ENCODE measurements at regions not wholly inside any gene's neighbourhood (a gene's known extent, or its start where the extent isn't known, plus 50 kb on each side); places are given as distances from the start of the nearest gene placed in this dataset.

DNA sequence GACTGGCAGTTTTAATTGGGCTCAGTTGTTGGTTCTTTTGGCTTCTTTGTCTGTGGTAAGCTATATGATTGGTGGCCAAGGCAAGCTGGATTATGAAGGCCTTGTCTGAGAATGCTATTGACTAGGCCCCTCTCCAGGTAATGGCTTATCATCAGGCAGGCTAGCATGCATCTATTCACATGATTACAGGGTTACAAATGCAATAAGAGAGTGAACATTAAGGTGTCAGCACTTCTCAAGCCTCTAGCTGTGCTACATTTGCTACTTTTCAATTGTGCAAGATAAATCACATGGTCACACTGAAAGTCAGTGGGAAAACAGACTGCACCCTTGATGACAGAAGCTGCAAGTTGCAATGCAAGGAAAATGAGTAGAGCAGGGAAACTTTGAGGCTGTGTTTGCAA, 550.9 kb upstream of the TMPRSS15 start:
- CTCF ChIA-PET = no interaction called here

DNA sequence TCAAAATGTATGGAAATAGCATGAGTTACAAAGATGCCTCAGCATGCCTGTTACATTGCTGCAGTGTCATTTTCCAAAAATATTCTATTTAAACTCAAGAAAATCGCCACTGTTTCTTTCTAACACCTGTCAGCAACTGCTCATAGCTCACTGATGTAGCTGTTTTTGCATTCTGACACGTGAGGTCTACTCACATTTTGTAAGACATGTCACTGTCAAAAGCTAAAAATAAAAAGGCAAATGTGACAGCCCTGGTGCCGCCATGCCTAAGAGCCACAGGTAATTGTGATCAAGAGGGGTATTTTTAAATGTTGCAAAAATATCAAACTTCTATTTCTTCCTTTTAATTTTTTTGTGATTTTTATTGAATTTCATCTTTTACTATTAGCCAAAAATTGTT, 556.2 kb upstream of the TMPRSS15 start:
- DNase-seq (ENCODE audit: low read depth, low spot score) = no peak
- Histone ChIP-seq H3K9ac (ENCODE audit: low read length) (no peak overlapping the region), H2AFZ (ENCODE audit: low read depth, low read length, poor library complexity, severe bottlenecking) (no peak overlapping the region), H3K4me1 (ENCODE audit: control insufficient read depth in 1 of 2, insufficient read depth in 2 of 2, low read length in 2 of 2) (no peaks in the 10 kb centered on the region), H3K9me2 (ENCODE audit: insufficient read depth) (no peaks in the 10 kb centered on the region), H3K9me3 (ENCODE audit: control insufficient read depth in 1 of 2, insufficient read depth in 1 of 2, low read depth in 1 of 2, low read length in 2 of 2) (peaks cover under 1 to 45% of the 10 kb centered on the region in 2 experiments; a peak in 3 of 4 replicates), H3K79me2 (ENCODE audit: insufficient read depth, low read length) (no peaks in the 10 kb centered on the region), H3K4me2 (ENCODE audit: low read length) (no peak overlapping the region), H3K36me3 (ENCODE audit: control insufficient read depth in 1 of 2, insufficient read depth in 2 of 2, low read length in 2 of 2) (no peaks in the 10 kb centered on the region), H3K27ac (ENCODE audit: low read depth, low read length) (no peak overlapping the region), H4K20me1 (ENCODE audit: insufficient read depth) (no peaks in the 10 kb centered on the region), H3K4me3 (replicated peaks in 1 of 2; ENCODE audit: low read depth in 1 of 2, low read length in 2 of 2) (no peak overlapping the region), H3K27me3 (ENCODE audit: insufficient read depth, low read length) (no peaks in the 10 kb centered on the region)
- TF ChIP-seq, protein P1, sequence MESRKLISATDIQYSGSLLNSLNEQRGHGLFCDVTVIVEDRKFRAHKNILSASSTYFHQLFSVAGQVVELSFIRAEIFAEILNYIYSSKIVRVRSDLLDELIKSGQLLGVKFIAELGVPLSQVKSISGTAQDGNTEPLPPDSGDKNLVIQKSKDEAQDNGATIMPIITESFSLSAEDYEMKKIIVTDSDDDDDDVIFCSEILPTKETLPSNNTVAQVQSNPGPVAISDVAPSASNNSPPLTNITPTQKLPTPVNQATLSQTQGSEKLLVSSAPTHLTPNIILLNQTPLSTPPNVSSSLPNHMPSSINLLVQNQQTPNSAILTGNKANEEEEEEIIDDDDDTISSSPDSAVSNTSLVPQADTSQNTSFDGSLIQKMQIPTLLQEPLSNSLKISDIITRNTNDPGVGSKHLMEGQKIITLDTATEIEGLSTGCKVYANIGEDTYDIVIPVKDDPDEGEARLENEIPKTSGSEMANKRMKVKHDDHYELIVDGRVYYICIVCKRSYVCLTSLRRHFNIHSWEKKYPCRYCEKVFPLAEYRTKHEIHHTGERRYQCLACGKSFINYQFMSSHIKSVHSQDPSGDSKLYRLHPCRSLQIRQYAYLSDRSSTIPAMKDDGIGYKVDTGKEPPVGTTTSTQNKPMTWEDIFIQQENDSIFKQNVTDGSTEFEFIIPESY (IDR thresholded peaks at IDR 0.05; ENCODE audit: extremely low read depth, insufficient replicate concordance, low read length) = no peak
- no peak for TF ChIP-seq ELF1 (IDR thresholded peaks at IDR 0.05; ENCODE audit: borderline replicate concordance, low read depth)
- TF ChIP-seq TCF7L2 (IDR thresholded peaks at IDR 0.05; ENCODE audit: borderline replicate concordance, extremely low read depth, insufficient read depth, insufficient read length) = no peak
- no peak for TF ChIP-seq CBX3 (IDR thresholded peaks at IDR 0.05; ENCODE audit: low read depth)
- TF ChIP-seq SIN3A (IDR thresholded peaks at IDR 0.05; ENCODE audit: low read depth) = no peak
- TF ChIP-seq YY1 (IDR thresholded peaks at IDR 0.05; ENCODE audit: extremely low read depth, insufficient replicate concordance, low read depth, low read length) = no peak
- no peak for TF ChIP-seq EGR1 (IDR thresholded peaks at IDR 0.05; ENCODE audit: low read depth)
- TF ChIP-seq, protein P2, sequence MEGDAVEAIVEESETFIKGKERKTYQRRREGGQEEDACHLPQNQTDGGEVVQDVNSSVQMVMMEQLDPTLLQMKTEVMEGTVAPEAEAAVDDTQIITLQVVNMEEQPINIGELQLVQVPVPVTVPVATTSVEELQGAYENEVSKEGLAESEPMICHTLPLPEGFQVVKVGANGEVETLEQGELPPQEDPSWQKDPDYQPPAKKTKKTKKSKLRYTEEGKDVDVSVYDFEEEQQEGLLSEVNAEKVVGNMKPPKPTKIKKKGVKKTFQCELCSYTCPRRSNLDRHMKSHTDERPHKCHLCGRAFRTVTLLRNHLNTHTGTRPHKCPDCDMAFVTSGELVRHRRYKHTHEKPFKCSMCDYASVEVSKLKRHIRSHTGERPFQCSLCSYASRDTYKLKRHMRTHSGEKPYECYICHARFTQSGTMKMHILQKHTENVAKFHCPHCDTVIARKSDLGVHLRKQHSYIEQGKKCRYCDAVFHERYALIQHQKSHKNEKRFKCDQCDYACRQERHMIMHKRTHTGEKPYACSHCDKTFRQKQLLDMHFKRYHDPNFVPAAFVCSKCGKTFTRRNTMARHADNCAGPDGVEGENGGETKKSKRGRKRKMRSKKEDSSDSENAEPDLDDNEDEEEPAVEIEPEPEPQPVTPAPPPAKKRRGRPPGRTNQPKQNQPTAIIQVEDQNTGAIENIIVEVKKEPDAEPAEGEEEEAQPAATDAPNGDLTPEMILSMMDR (IDR thresholded peaks at IDR 0.05 in 2 of 3, conservative IDR thresholded peaks at IDR 0.05 in 1 of 3; ENCODE audit: borderline replicate concordance in 1 of 3, insufficient read depth in 1 of 3, low read depth in 2 of 3, low read length in 2 of 3) = no peak
- no peak for TF ChIP-seq POLR2A (IDR thresholded peaks at IDR 0.05; ENCODE audit: borderline replicate concordance, extremely low read depth, insufficient read depth, insufficient read length)
- TF ChIP-seq POLR2AphosphoS5 (IDR thresholded peaks at IDR 0.05; ENCODE audit: low read depth, low read length) = no peak
- no peak for TF ChIP-seq SP1 (IDR thresholded peaks at IDR 0.05; ENCODE audit: low read depth)
- ChIA-PET CTCF (no interaction called here), POLR2A (no interaction called here), RAD21 (ENCODE audit: low non-redundant PET in 1 of 2, low total read pairs in 2 of 2, uncharacterized antibody in 2 of 2, unreplicated experiment in 2 of 2) (no interaction called here)
- no peak for ATAC-seq
- intact Hi-C loops (cut with micrococcal nuclease) = no loop called here
- BruUV-seq (replicated peaks) = no TSS peak

More for the DNA sequence above, 550.9 kb upstream of the TMPRSS15 start:
- H3K9ac ChIP-seq (ENCODE audit: low read length) = no peak overlapping the region
- ChIA-PET POLR2A (no interaction called here), RAD21 (ENCODE audit: low non-redundant PET in 1 of 2, low total read pairs in 2 of 2, uncharacterized antibody in 2 of 2, unreplicated experiment in 2 of 2) (no interaction called here)
- peaks cover 13 to 38% of the 10 kb centered on the region in 2 experiments; a peak in 2 of 4 replicates for H3K9me3 ChIP-seq (ENCODE audit: control insufficient read depth in 1 of 2, insufficient read depth in 1 of 2, low read depth in 1 of 2, low read length in 2 of 2)
- H3K4me1 ChIP-seq (ENCODE audit: control insufficient read depth in 1 of 2, insufficient read depth in 2 of 2, low read length in 2 of 2) = no peaks in the 10 kb centered on the region
- no TSS peak for BruUV-seq (replicated peaks)
- no peak overlapping the region for H3K4me3 ChIP-seq (replicated peaks in 1 of 2; ENCODE audit: low read depth in 1 of 2, low read length in 2 of 2)
- H3K4me2 ChIP-seq (ENCODE audit: low read length) = no peak overlapping the region
- H3K36me3 ChIP-seq (ENCODE audit: control insufficient read depth in 1 of 2, insufficient read depth in 2 of 2, low read length in 2 of 2) = no peaks in the 10 kb centered on the region
- intact Hi-C loops (cut with micrococcal nuclease) = no loop called here
- H4K20me1 ChIP-seq (ENCODE audit: insufficient read depth) = no peaks in the 10 kb centered on the region
- H3K27me3 ChIP-seq (ENCODE audit: insufficient read depth, low read length) = no peaks in the 10 kb centered on the region
- H3K9me2 ChIP-seq (ENCODE audit: insufficient read depth) = no peaks in the 10 kb centered on the region
- DNase-seq (ENCODE audit: low read depth, low spot score) (no peak), ATAC-seq (no peak)
- no peaks in the 10 kb centered on the region for H3K79me2 ChIP-seq (ENCODE audit: insufficient read depth, low read length)
- TF ChIP-seq CBX3 (IDR thresholded peaks at IDR 0.05; ENCODE audit: low read depth) (no peak), RAD21 (IDR thresholded peaks at IDR 0.05; ENCODE audit: low read depth) (no peak), POLR2A (IDR thresholded peaks at IDR 0.05; ENCODE audit: borderline replicate concordance, extremely low read depth, insufficient read depth, insufficient read length) (no peak), YY1 (IDR thresholded peaks at IDR 0.05; ENCODE audit: extremely low read depth, insufficient replicate concordance, low read depth, low read length) (no peak), EZH2phosphoT487 (IDR thresholded peaks at IDR 0.05; ENCODE audit: borderline replicate concordance) (no peak), POLR2AphosphoS5 (IDR thresholded peaks at IDR 0.05; ENCODE audit: low read depth, low read length) (no peak), ZNF274 (IDR thresholded peaks at IDR 0.05; ENCODE audit: low read depth, low read length) (no peak), CEBPB (IDR thresholded peaks at IDR 0.05; ENCODE audit: low read depth) (no peak), JUND (IDR thresholded peaks at IDR 0.05) (no peak)
- H3K27ac ChIP-seq (ENCODE audit: low read depth, low read length) = no peak overlapping the region
- H2AFZ ChIP-seq (ENCODE audit: low read depth, low read length, poor library complexity, severe bottlenecking) = no peak overlapping the region

Data from HCT116 (cell line).